Progenitor cell of endocrine pancreas (in vitro differentiated cells): ENCODE measurements at regions not wholly inside any gene's neighbourhood (a gene's known extent, or its start where the extent isn't known, plus 50 kb on each side); places are given as distances from the start of the nearest gene placed in this dataset.

Experiments used
- DNase-seq: peaks from one replicate; pipeline ENCODE4 v3.0.0; 2021; ENCODE audit warnings: low spot score; ENCODE audit not compliant: unreplicated experiment
- H3K27ac Mint-ChIP-seq: 2 replicates; pipeline ENCODE4 v1.8.0; 2021; ENCODE audit warnings: mild to moderate bottlenecking, moderate library complexity, mixed read lengths
- H3K27me3 Mint-ChIP-seq: 2 replicates; pipeline ENCODE4 v1.8.0; 2021; ENCODE audit warnings: mixed read lengths
- H3K36me3 Mint-ChIP-seq: 2 replicates; pipeline ENCODE4 v1.8.0; 2022; ENCODE audit warnings: mixed read lengths; ENCODE audit not compliant: insufficient read depth
- H3K4me1 Mint-ChIP-seq: 2 replicates; pipeline ENCODE4 v1.8.0; 2021; ENCODE audit warnings: low read depth, mixed read lengths
- H3K4me3 Mint-ChIP-seq: 2 replicates; pipeline ENCODE4 v1.8.0; 2021; ENCODE audit warnings: low read depth, mild to moderate bottlenecking, moderate library complexity, mixed read lengths
- H3K9me3 Mint-ChIP-seq: 2 replicates; pipeline ENCODE4 v1.8.0; 2021; ENCODE audit warnings: low read depth, mixed read lengths
- TF ChIP-seq, protein P1 (sequence below): fragments of 200-600 bp; sonication (generic); IDR thresholded peaks from one replicate; pipeline ENCODE4 v1.5.0; 2021; ENCODE audit warnings: antibody characterized with exemption, mild to moderate bottlenecking; ENCODE audit not compliant: unreplicated experiment

DNA sequence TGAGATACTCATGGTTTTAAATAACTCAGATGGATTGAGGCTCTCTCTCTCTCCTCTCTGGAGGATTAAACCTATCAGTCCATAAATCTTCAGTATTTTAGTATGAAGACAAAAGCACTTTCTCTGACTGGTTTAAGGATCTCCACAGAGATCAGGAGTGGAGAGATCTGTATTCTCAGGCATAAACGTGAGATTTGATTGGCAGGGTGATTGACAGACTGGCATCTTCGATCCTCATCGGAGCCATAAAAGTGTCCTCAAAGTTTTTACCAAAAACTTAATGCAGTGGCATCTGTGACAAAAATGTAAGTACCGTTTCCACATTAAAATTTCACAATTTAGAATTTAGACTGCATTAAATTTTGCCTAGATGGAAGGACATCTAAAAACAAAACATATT, 870.1 kb downstream of the KCNJ2 start:
- Mint-ChIP-seq H3K9me3 (no peaks in the 10 kb centered on the region), H3K27me3 (peaks cover 9% of the 10 kb centered on the region), H3K36me3 (no peaks in the 10 kb centered on the region), H3K27ac (no peak overlapping the region), H3K4me1 (no peaks in the 10 kb centered on the region), H3K4me3 (no peak overlapping the region)
- no peak for DNase-seq
- TF ChIP-seq, protein P1, sequence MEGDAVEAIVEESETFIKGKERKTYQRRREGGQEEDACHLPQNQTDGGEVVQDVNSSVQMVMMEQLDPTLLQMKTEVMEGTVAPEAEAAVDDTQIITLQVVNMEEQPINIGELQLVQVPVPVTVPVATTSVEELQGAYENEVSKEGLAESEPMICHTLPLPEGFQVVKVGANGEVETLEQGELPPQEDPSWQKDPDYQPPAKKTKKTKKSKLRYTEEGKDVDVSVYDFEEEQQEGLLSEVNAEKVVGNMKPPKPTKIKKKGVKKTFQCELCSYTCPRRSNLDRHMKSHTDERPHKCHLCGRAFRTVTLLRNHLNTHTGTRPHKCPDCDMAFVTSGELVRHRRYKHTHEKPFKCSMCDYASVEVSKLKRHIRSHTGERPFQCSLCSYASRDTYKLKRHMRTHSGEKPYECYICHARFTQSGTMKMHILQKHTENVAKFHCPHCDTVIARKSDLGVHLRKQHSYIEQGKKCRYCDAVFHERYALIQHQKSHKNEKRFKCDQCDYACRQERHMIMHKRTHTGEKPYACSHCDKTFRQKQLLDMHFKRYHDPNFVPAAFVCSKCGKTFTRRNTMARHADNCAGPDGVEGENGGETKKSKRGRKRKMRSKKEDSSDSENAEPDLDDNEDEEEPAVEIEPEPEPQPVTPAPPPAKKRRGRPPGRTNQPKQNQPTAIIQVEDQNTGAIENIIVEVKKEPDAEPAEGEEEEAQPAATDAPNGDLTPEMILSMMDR: no peak

DNA sequence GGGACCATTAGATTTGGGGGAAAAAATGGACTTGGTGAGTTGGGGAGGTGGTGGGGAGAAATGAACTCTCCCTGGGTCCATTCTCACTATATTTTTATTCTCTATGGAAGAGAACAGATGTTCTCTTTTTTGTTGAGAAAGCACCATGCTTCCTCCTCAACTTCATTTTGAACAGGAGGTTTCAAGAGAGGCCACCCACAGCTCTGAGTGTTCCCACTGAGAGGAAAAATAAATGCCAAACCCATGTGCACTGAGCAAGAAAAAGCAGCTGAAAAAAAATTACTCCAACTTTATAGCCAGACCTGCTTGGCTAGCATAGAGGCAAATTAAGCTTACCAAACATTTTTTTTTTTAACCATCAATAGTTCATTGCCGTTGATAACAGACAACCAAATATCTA, 883.6 kb downstream of the KCNJ2 start:
- Mint-ChIP-seq H3K36me3 (no peaks in the 10 kb centered on the region), H3K4me3 (no peak overlapping the region), H3K27me3 (peaks cover 3% of the 10 kb centered on the region), H3K4me1 (no peaks in the 10 kb centered on the region), H3K27ac (no peak overlapping the region), H3K9me3 (no peaks in the 10 kb centered on the region)
- TF ChIP-seq, protein P1: no peak
- DNase-seq: no peak

DNA sequence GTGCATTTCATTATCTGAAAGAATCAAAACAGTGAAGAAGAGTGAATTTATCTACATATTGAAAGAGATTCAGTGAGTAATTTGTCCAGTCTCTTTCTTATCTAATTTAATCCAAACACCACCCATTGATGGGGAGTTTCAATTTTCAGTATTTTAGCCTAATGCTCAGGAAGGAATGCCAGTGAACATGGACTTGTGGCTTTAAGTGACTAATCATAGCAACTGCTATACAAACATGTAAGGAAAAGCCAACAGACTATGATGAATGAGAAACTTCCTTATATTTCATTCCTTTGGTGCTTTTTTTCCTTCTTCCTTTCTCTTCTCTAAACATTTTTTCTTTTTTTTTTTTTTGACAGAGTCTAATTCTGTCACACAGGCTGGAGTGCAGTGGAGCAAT, 885.8 kb downstream of the KCNJ2 start:
- peaks cover 3% of the 10 kb centered on the region for H3K27me3 Mint-ChIP-seq
- H3K9me3 Mint-ChIP-seq: peaks cover 4% of the 10 kb centered on the region
- H3K4me3 Mint-ChIP-seq: no peak overlapping the region
- no peaks in the 10 kb centered on the region for H3K36me3 Mint-ChIP-seq
- TF ChIP-seq, protein P1: no peak
- no peak overlapping the region for H3K27ac Mint-ChIP-seq
- no peaks in the 10 kb centered on the region for H3K4me1 Mint-ChIP-seq
- no peak for DNase-seq

DNA sequence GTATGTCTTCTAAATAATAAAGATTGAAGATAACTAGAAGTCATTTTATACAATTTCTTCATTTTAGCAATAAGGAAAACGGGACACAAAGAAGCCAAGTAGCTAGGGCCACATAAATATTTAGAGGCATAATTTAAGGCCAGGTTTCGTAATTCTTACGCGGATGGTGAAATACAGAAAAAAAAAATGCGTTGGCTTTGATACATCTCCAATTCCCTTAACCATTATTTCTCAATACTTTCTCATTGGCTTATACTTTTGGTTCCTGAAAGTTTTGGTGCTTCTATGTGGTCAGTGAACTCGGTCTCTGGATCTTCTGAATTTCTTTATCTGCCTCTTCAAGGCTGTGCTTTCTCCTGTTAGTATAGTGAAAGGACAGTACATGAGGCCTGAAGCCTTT, 888.1 kb downstream of the KCNJ2 start:
- Mint-ChIP-seq H3K27me3 (no peaks in the 10 kb centered on the region), H3K36me3 (no peaks in the 10 kb centered on the region), H3K4me1 (no peaks in the 10 kb centered on the region), H3K9me3 (peaks cover 8% of the 10 kb centered on the region), H3K27ac (no peak overlapping the region), H3K4me3 (no peak overlapping the region)
- no peak for DNase-seq
- TF ChIP-seq, protein P1: no peak

DNA sequence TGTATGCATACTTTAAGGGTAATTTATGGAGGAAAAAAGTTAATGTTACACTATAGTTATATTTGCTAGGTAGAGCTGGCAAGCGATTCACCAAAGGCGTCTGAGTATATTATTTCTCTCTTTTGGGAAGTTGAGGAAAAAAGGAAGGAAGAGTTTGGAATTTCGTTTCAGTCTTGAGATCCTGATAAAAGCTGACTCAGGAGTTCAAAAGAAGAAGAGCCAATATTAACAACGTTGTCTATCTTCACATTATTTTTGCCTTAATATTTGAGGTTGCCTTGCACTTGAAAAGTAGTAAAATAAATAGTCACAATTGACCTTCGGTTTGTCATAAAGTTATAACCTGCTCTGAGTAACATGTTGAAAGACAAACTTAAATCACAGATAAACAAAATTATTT, 888.6 kb downstream of the KCNJ2 start:
- Mint-ChIP-seq H3K27me3 (no peaks in the 10 kb centered on the region), H3K36me3 (no peaks in the 10 kb centered on the region), H3K9me3 (peaks cover 8% of the 10 kb centered on the region), H3K27ac (no peak overlapping the region), H3K4me3 (no peak overlapping the region), H3K4me1 (no peaks in the 10 kb centered on the region)
- TF ChIP-seq, protein P1: no peak
- DNase-seq: no peak

DNA sequence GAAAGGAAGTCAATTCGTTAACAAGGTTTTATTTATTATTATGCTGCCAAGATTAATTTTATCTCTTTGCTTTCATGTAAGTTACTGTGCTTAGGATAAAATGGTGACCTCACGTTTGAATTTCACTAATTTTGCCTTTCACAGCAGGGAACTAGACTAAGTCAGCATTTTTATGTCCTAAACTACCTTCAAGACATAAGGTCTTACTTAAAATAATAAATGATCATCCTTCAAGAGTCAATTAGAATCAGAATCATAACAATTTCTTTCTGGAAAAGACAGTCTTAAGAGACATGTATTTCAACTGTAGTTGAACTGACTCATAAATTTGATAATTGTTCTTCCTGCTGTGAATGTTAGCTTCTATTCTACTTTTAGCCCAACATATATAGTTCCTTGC, 893.8 kb downstream of the KCNJ2 start:
- no peak for DNase-seq
- Mint-ChIP-seq H3K27ac (no peak overlapping the region), H3K4me1 (no peaks in the 10 kb centered on the region), H3K4me3 (no peak overlapping the region), H3K27me3 (no peaks in the 10 kb centered on the region), H3K36me3 (no peaks in the 10 kb centered on the region), H3K9me3 (peaks cover 8% of the 10 kb centered on the region)
- TF ChIP-seq, protein P1: no peak
